Adrenal gland (tissue), 5 donors: ENCODE measurements at regions not wholly inside any gene's neighbourhood (a gene's known extent, or its start where the extent isn't known, plus 50 kb on each side); places are given as distances from the start of the nearest gene placed in this dataset.

Experiments
- CTCF ChIP-seq, 6 experiments: fragments of 450-650 bp in 4 of 6; fragments of 200-600 bp in 2 of 6; sonication (generic) in 1 of 6; IDR thresholded peaks; 1 replicate in 5 of 6; 2 replicates in 1 of 6; pipeline versions ENCODE4 v1.5.1 to v1.8.0; 2016 to 2021; ENCODE audit warnings: antibody characterized with exemption in 6 of 6, mild to moderate bottlenecking in 2 of 6, moderate library complexity in 1 of 6
- POLR2A ChIP-seq, 2 donors: fragments of 450-650 bp; IDR thresholded peaks; one replicate each; pipeline ENCODE4 v1.6.1; 2017; ENCODE audit warnings: antibody characterized with exemption in 2 of 2, mild to moderate bottlenecking in 2 of 2, moderate library complexity in 1 of 2
- donor health status: DM: no; HTN: no; CAD: no.

GRCh38 chr11:112410325-112410724 lies 149.7 kb upstream of the PLET1 start:
- no peak for TF ChIP-seq CTCF (IDR thresholded peaks at IDR 0.05)
- TF ChIP-seq POLR2A (IDR thresholded peaks at IDR 0.05), result no peak
